ENCODE measurements at regions not wholly inside any gene's neighbourhood (a gene's known extent, or its start where the extent isn't known, plus 50 kb on each side); places are given as distances from the start of the nearest gene placed in this dataset.

DNA sequence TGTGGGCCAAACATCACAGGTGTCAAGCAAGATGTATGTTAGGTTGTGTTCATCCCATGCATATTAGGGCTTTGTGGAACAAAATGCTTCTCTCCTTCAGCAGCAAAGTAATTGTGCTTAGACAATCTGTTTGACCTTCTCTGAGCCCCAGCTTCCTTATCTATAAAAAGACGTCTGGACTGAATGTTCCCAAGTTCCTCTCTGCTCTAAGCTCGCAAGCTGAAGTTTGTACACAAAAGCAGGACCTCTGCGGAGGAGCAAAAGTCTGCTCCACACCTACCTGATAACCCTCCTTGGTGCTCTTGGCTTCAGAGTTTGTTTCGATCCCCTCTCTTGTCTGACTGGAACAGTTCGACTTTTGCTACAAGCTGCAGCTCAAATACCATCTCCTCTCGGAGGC is 95.7 kb upstream of the UBL3 start:
- ChIA-PET CTCF (interaction anchor here (0.6 kb wide), 1 partner anchor 191 kb away, joined by 7 read pairs; no protein-coding TSS in a partner anchor), POLR2A (no interaction called here)
- no peaks in the 10 kb centered on the region for H3K9me3 ChIP-seq (ENCODE audit: control insufficient read depth, insufficient read depth, low read depth, low read length)
- no peaks in the 10 kb centered on the region for H3K36me3 ChIP-seq (ENCODE audit: control insufficient read depth in 2 of 2, insufficient read depth in 1 of 2, low read length in 2 of 2)
- H3K4me3 ChIP-seq (ENCODE audit: low read depth, low read length): no peak overlapping the region
- H3K27ac ChIP-seq (ENCODE audit: extremely low read depth, low read depth, low read length): no peak overlapping the region
- H3K4me1 ChIP-seq (ENCODE audit: control insufficient read depth, insufficient read depth, low read length): no peaks in the 10 kb centered on the region
- TF ChIP-seq PATZ1 (tag by site-specific recombination; IDR thresholded peaks at IDR 0.05): no peak
- no peak for TF ChIP-seq SCRT1 (tag by site-specific recombination; IDR thresholded peaks at IDR 0.05; ENCODE audit: borderline replicate concordance)
- no peak for TF ChIP-seq ZNF175 (tag by site-specific recombination; IDR thresholded peaks at IDR 0.05)
- no peak for TF ChIP-seq ZBTB17 (tag by site-specific recombination; IDR thresholded peaks at IDR 0.05)
- TF ChIP-seq, protein P1, sequence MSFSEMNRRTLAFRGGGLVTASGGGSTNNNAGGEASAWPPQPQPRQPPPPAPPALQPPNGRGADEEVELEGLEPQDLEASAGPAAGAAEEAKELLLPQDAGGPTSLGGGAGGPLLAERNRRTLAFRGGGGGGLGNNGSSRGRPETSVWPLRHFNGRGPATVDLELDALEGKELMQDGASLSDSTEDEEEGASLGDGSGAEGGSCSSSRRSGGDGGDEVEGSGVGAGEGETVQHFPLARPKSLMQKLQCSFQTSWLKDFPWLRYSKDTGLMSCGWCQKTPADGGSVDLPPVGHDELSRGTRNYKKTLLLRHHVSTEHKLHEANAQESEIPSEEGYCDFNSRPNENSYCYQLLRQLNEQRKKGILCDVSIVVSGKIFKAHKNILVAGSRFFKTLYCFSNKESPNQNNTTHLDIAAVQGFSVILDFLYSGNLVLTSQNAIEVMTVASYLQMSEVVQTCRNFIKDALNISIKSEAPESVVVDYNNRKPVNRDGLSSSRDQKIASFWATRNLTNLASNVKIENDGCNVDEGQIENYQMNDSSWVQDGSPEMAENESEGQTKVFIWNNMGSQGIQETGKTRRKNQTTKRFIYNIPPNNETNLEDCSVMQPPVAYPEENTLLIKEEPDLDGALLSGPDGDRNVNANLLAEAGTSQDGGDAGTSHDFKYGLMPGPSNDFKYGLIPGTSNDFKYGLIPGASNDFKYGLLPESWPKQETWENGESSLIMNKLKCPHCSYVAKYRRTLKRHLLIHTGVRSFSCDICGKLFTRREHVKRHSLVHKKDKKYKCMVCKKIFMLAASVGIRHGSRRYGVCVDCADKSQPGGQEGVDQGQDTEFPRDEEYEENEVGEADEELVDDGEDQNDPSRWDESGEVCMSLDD (tag by site-specific recombination; IDR thresholded peaks at IDR 0.05): no peak
- TF ChIP-seq ZNF777 (tag by site-specific recombination; IDR thresholded peaks at IDR 0.05; ENCODE audit: borderline replicate concordance): no peak
- TF ChIP-seq CTCF (tag by site-specific recombination; IDR thresholded peaks at IDR 0.05): no peak
- no peak for TF ChIP-seq ZNF266 (tag by site-specific recombination; IDR thresholded peaks at IDR 0.05; ENCODE audit: low read depth)
- no peak for TF ChIP-seq ZNF623 (tag by site-specific recombination; IDR thresholded peaks at IDR 0.05)
- TF ChIP-seq ZNF654 (tag by site-specific recombination; IDR thresholded peaks at IDR 0.05; ENCODE audit: low read depth): no peak
- no peak for TF ChIP-seq ZNF501 (tag by site-specific recombination; IDR thresholded peaks at IDR 0.05)
- TF ChIP-seq ZNF169 (tag by site-specific recombination; IDR thresholded peaks at IDR 0.05): no peak

DNA sequence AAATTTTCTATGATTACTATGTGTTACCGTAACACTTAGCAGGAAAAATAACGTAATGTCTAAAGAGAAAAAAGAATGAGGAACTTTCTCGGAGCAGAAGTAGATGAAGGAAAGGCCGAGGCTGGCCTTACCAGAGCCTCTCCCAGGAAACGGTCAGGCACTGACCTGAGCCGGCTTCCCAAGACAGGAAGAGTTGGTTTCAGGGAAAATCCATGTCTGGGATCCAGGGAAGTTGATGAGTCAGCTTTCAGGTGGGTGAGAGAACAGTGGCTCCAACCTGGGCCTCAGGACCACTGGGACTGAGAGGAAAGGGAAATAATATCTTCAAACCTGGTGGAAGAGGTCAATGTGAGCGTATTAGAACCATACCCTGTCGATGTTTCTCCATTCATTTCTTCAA is 93.3 kb upstream of the UBL3 start:
- CTCF ChIA-PET: no interaction called here
- H3K4me3 ChIP-seq (ENCODE audit: low read depth, low read length): no peak overlapping the region
- H3K36me3 ChIP-seq (ENCODE audit: control insufficient read depth in 2 of 2, insufficient read depth in 1 of 2, low read length in 2 of 2): no peaks in the 10 kb centered on the region
- no peak overlapping the region for H3K27ac ChIP-seq (ENCODE audit: extremely low read depth, low read depth, low read length)
- no peaks in the 10 kb centered on the region for H3K4me1 ChIP-seq (ENCODE audit: control insufficient read depth, insufficient read depth, low read length)
- POLR2A ChIA-PET: no interaction called here
- no peaks in the 10 kb centered on the region for H3K9me3 ChIP-seq (ENCODE audit: control insufficient read depth, insufficient read depth, low read depth, low read length)
- TF ChIP-seq ZNF529 (tag by site-specific recombination; IDR thresholded peaks at IDR 0.05; ENCODE audit: insufficient replicate concordance) (no peak), GLIS1 (tag by site-specific recombination; IDR thresholded peaks at IDR 0.05) (no peak), KLF8 (tag by site-specific recombination; IDR thresholded peaks at IDR 0.05) (no peak), ZNF623 (tag by site-specific recombination; IDR thresholded peaks at IDR 0.05) (no peak), ZFP41 (tag by site-specific recombination; IDR thresholded peaks at IDR 0.05; ENCODE audit: borderline replicate concordance) (no peak), KLF10 (tag by site-specific recombination; IDR thresholded peaks at IDR 0.05) (no peak), ZNF184 (tag by site-specific recombination; IDR thresholded peaks at IDR 0.05) (no peak), ZNF777 (tag by site-specific recombination; IDR thresholded peaks at IDR 0.05; ENCODE audit: borderline replicate concordance) (no peak), ZNF146 (tag by site-specific recombination; IDR thresholded peaks at IDR 0.05) (no peak), ZNF654 (tag by site-specific recombination; IDR thresholded peaks at IDR 0.05; ENCODE audit: low read depth) (no peak), ZNF341 (tag by site-specific recombination; IDR thresholded peaks at IDR 0.05; ENCODE audit: low read depth) (no peak), ZFP3 (tag by site-specific recombination; IDR thresholded peaks at IDR 0.05; ENCODE audit: low read depth) (no peak)
- TF ChIP-seq, protein P2, sequence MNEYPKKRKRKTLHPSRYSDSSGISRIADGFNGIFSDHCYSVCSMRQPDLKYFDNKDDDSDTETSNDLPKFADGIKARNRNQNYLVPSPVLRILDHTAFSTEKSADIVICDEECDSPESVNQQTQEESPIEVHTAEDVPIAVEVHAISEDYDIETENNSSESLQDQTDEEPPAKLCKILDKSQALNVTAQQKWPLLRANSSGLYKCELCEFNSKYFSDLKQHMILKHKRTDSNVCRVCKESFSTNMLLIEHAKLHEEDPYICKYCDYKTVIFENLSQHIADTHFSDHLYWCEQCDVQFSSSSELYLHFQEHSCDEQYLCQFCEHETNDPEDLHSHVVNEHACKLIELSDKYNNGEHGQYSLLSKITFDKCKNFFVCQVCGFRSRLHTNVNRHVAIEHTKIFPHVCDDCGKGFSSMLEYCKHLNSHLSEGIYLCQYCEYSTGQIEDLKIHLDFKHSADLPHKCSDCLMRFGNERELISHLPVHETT (tag by site-specific recombination; IDR thresholded peaks at IDR 0.05): no peak
- TF ChIP-seq, protein P3, sequence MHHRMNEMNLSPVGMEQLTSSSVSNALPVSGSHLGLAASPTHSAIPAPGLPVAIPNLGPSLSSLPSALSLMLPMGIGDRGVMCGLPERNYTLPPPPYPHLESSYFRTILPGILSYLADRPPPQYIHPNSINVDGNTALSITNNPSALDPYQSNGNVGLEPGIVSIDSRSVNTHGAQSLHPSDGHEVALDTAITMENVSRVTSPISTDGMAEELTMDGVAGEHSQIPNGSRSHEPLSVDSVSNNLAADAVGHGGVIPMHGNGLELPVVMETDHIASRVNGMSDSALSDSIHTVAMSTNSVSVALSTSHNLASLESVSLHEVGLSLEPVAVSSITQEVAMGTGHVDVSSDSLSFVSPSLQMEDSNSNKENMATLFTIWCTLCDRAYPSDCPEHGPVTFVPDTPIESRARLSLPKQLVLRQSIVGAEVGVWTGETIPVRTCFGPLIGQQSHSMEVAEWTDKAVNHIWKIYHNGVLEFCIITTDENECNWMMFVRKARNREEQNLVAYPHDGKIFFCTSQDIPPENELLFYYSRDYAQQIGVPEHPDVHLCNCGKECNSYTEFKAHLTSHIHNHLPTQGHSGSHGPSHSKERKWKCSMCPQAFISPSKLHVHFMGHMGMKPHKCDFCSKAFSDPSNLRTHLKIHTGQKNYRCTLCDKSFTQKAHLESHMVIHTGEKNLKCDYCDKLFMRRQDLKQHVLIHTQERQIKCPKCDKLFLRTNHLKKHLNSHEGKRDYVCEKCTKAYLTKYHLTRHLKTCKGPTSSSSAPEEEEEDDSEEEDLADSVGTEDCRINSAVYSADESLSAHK (tag by site-specific recombination; IDR thresholded peaks at IDR 0.05): no peak
- TF ChIP-seq, protein P4, sequence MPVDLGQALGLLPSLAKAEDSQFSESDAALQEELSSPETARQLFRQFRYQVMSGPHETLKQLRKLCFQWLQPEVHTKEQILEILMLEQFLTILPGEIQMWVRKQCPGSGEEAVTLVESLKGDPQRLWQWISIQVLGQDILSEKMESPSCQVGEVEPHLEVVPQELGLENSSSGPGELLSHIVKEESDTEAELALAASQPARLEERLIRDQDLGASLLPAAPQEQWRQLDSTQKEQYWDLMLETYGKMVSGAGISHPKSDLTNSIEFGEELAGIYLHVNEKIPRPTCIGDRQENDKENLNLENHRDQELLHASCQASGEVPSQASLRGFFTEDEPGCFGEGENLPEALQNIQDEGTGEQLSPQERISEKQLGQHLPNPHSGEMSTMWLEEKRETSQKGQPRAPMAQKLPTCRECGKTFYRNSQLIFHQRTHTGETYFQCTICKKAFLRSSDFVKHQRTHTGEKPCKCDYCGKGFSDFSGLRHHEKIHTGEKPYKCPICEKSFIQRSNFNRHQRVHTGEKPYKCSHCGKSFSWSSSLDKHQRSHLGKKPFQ (tag by site-specific recombination; IDR thresholded peaks at IDR 0.05): no peak
